ENCODE measurements at regions not wholly inside any gene's neighbourhood (a gene's known extent, or its start where the extent isn't known, plus 50 kb on each side); places are given as distances from the start of the nearest gene placed in this dataset.

GRCh38 chr18:68314403-68314802 is 400.5 kb downstream of the TMX3 start:
- no peak for DNase-seq (ENCODE audit: low spot score)
- no peak for TF ChIP-seq CTCF (conservative IDR thresholded peaks at IDR 0.05; ENCODE audit: low read depth)
- ChIA-PET CTCF (no interaction called here), POLR2A (ENCODE audit: low non-redundant PET) (no interaction called here)
- no peak overlapping the region for H3K27ac ChIP-seq

- ChIA-PET POLR2A (ENCODE audit: low non-redundant PET) (no interaction called here), CTCF (no interaction called here)
- no peak overlapping the region for H3K27ac ChIP-seq
- no peak for TF ChIP-seq CTCF (conservative IDR thresholded peaks at IDR 0.05; ENCODE audit: low read depth)
- DNase-seq (ENCODE audit: low spot score): no peak
These were observed 413.5 kb downstream of the TMX3 start for GRCh38 chr18:68301441-68301840.

- no peak overlapping the region for H3K27ac ChIP-seq
- POLR2A ChIA-PET (ENCODE audit: low non-redundant PET): no interaction called here
- CTCF ChIA-PET: no interaction called here
- no peak for TF ChIP-seq CTCF (conservative IDR thresholded peaks at IDR 0.05; ENCODE audit: low read depth)
- peak; percentile 12 for DNase-seq (ENCODE audit: low spot score)
These were observed 415.0 kb downstream of the TMX3 start for GRCh38 chr18:68299906-68300305.

- ChIA-PET CTCF (no interaction called here), POLR2A (ENCODE audit: low non-redundant PET) (no interaction called here)
- no peak for TF ChIP-seq CTCF (conservative IDR thresholded peaks at IDR 0.05; ENCODE audit: low read depth)
- no peak for DNase-seq (ENCODE audit: low spot score)
- H3K27ac ChIP-seq: no peak overlapping the region
These were observed 416.6 kb downstream of the TMX3 start for GRCh38 chr18:68298330-68298729.

- H3K27ac ChIP-seq: no peak overlapping the region
- TF ChIP-seq CTCF (conservative IDR thresholded peaks at IDR 0.05; ENCODE audit: low read depth): no peak
- no peak for DNase-seq (ENCODE audit: low spot score)
- POLR2A ChIA-PET (ENCODE audit: low non-redundant PET): no interaction called here
- CTCF ChIA-PET: no interaction called here
These were observed 426.5 kb downstream of the TMX3 start for GRCh38 chr18:68288408-68288807.

GRCh38 chr18:68284236-68284780 is 430.6 kb downstream of the TMX3 start:
- POLR2A ChIA-PET (ENCODE audit: low non-redundant PET): no interaction called here
- no peak overlapping the region for H3K27ac ChIP-seq
- no peak for TF ChIP-seq CTCF (conservative IDR thresholded peaks at IDR 0.05; ENCODE audit: low read depth)
- no peak for DNase-seq (ENCODE audit: low spot score)
- CTCF ChIA-PET: no interaction called here

- CTCF ChIA-PET: no interaction called here
- DNase-seq (ENCODE audit: low spot score): no peak
- TF ChIP-seq CTCF (conservative IDR thresholded peaks at IDR 0.05; ENCODE audit: low read depth): no peak
- no peak overlapping the region for H3K27ac ChIP-seq
- POLR2A ChIA-PET (ENCODE audit: low non-redundant PET): no interaction called here
These were observed 431.1 kb downstream of the TMX3 start for GRCh38 chr18:68283834-68284233.

All from RWPE1 (cell line).